PC-9 (cell line): ENCODE measurements at regions not wholly inside any gene's neighbourhood (a gene's known extent, or its start where the extent isn't known, plus 50 kb on each side); places are given as distances from the start of the nearest gene placed in this dataset.

Source experiments
- EZH2 ChIP-seq: fragments of 200-600 bp; sonication (generic); IDR thresholded peaks from 2 replicates; pipeline ENCODE4 v1.8.0; 2017; ENCODE audit warnings: antibody characterized with exemption, low read depth
- TF ChIP-seq, protein P1 (sequence below): fragments of 200-600 bp; sonication (generic); conservative IDR thresholded peaks from 2 replicates; pipeline ENCODE4 v1.6.1; 2017; ENCODE audit warnings: mixed run types, antibody characterized with exemption, mild to moderate bottlenecking, moderate library complexity

DNA sequence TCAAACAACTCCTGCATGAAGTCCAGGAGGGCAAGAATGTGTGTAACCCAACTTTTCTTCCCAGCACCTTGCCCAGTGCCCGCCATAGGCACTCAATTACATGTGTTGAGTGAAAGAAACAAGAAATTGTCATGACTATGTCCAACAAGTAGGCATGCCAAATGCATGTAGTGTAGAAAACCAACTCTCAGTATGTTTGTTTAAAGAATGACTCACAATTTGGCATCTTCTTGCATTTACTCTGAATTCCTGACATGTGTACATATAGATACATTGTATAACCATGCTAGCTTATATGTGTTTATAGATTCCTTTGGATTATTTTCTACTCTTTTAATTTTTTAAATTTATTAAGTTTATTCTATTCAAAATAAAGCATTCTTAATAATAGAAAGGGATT lies 305.0 kb downstream of the EFNB2 start:
- TF ChIP-seq, protein P1, sequence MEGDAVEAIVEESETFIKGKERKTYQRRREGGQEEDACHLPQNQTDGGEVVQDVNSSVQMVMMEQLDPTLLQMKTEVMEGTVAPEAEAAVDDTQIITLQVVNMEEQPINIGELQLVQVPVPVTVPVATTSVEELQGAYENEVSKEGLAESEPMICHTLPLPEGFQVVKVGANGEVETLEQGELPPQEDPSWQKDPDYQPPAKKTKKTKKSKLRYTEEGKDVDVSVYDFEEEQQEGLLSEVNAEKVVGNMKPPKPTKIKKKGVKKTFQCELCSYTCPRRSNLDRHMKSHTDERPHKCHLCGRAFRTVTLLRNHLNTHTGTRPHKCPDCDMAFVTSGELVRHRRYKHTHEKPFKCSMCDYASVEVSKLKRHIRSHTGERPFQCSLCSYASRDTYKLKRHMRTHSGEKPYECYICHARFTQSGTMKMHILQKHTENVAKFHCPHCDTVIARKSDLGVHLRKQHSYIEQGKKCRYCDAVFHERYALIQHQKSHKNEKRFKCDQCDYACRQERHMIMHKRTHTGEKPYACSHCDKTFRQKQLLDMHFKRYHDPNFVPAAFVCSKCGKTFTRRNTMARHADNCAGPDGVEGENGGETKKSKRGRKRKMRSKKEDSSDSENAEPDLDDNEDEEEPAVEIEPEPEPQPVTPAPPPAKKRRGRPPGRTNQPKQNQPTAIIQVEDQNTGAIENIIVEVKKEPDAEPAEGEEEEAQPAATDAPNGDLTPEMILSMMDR = no peak
- no peak for TF ChIP-seq EZH2
